ENCODE measurements at regions not wholly inside any gene's neighbourhood (a gene's known extent, or its start where the extent isn't known, plus 50 kb on each side); places are given as distances from the start of the nearest gene placed in this dataset.
"Not testable (repeated sequence)": the region's sequence is repeated elsewhere in the genome, so short reads cannot be mapped to it uniquely, and the experiment has no call there.

DNA sequence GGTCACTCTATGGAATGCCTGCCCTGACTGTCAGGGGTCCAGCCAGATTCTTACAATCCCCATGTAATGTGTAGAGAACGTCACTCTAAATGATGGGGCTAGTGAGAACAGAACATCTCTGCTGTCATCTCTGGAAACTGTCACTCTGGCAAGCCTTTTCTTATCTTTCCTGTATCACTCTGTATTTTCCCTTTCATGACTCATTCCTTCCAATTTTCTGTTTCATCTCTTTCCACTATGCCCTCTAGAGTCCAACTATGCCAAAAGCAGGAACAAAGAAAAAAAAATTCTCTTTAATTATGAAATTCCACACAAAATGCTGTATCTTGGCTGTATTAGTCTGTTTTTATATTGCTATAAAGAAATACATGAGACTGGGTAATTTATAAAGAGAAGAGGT lies 608.8 kb downstream of the ADCYAP1 start:
- no peak overlapping the region for H3K27ac ChIP-seq (ENCODE audit: low read depth, low read length)
- H3K36me3 ChIP-seq (ENCODE audit: insufficient read depth, low read length), result no peaks in the 10 kb centered on the region
- no peaks in the 10 kb centered on the region for H3K4me1 ChIP-seq (ENCODE audit: insufficient read depth, low read length)
- TF ChIP-seq, protein P1, sequence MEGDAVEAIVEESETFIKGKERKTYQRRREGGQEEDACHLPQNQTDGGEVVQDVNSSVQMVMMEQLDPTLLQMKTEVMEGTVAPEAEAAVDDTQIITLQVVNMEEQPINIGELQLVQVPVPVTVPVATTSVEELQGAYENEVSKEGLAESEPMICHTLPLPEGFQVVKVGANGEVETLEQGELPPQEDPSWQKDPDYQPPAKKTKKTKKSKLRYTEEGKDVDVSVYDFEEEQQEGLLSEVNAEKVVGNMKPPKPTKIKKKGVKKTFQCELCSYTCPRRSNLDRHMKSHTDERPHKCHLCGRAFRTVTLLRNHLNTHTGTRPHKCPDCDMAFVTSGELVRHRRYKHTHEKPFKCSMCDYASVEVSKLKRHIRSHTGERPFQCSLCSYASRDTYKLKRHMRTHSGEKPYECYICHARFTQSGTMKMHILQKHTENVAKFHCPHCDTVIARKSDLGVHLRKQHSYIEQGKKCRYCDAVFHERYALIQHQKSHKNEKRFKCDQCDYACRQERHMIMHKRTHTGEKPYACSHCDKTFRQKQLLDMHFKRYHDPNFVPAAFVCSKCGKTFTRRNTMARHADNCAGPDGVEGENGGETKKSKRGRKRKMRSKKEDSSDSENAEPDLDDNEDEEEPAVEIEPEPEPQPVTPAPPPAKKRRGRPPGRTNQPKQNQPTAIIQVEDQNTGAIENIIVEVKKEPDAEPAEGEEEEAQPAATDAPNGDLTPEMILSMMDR (IDR thresholded peaks at IDR 0.05; ENCODE audit: extremely low read depth, low read depth, low read length), result no peak
- H3K9me3 ChIP-seq (ENCODE audit: low read depth, low read length), result peaks cover 2% of the 10 kb centered on the region
- H2AFZ ChIP-seq (ENCODE audit: low read length), result no peak overlapping the region
- no peak for DNase-seq (ENCODE audit: insufficient read length, low spot score, missing footprints)
- H3K79me2 ChIP-seq (ENCODE audit: insufficient read depth, low read length), result no peaks in the 10 kb centered on the region
- H3K27me3 ChIP-seq (ENCODE audit: insufficient read depth, low read length), result no peaks in the 10 kb centered on the region
- no peak overlapping the region for H3K4me2 ChIP-seq (ENCODE audit: insufficient read depth, low read length)
- no peak overlapping the region for H3K4me3 ChIP-seq (ENCODE audit: insufficient read depth, low read length)
- no peaks in the 10 kb centered on the region for H4K20me1 ChIP-seq (ENCODE audit: insufficient read depth, low read length)

DNA sequence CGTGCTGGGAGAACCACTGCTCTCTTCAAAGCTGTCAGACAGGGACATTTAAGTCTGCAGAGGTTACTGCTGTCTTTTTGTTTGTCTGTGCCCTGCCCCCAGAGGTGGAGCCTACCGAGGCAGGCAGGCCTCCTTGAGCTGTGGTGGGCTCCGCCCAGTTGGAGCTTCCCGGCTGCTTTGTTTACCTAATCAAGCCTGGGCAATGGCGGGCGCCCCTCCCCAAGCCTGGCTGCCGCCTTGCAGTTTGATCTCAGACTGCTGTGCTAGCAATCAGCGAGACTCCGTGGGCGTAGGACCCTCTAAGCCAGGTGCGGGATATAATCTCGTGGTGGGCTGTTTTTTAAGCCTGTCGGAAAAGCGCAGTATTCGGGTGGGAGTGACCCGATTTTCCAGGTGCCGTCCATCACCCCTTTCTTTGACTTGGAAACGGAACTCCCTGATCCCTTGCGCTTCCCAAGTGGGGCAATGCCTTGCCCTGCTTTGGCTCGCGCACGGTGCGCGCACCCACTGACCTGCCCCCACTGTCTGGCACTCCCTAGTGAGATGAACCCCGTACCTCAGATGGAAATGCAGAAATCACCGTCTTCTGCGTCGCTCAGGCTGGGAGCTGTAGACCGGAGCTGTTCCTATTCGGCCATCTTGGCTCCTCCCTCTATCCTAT lies 617.0 kb downstream of the ADCYAP1 start:
- not testable (repeated sequence) for H3K79me2 ChIP-seq (ENCODE audit: insufficient read depth, low read length); H4K20me1 ChIP-seq (ENCODE audit: insufficient read depth, low read length); H3K36me3 ChIP-seq (ENCODE audit: insufficient read depth, low read length); H3K4me3 ChIP-seq (ENCODE audit: insufficient read depth, low read length); H3K27me3 ChIP-seq (ENCODE audit: insufficient read depth, low read length); H3K4me1 ChIP-seq (ENCODE audit: insufficient read depth, low read length); H3K27ac ChIP-seq (ENCODE audit: low read depth, low read length); H3K4me2 ChIP-seq (ENCODE audit: insufficient read depth, low read length); DNase-seq (ENCODE audit: insufficient read length, low spot score, missing footprints); H2AFZ ChIP-seq (ENCODE audit: low read length); H3K9me3 ChIP-seq (ENCODE audit: low read depth, low read length)

DNA sequence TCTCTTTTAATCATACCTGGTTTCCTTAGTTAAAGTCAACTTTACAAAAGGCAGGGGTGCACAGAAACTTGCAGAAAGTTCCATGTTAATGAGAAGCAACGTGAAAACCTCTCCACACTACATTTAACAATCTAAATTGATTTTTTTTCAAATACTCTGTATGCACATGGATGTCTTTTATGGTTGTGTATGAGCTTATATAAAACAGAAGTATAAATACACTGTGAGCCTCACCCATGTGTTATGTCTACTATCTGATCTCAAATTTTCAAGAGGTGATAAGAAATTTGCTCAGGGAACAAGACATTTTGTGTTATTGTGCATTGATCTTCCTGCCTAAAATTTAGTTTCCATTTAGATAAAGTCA lies 617.6 kb downstream of the ADCYAP1 start:
- no peaks in the 10 kb centered on the region for H3K79me2 ChIP-seq (ENCODE audit: insufficient read depth, low read length)
- H3K4me3 ChIP-seq (ENCODE audit: insufficient read depth, low read length), result no peak overlapping the region
- no peaks in the 10 kb centered on the region for H3K36me3 ChIP-seq (ENCODE audit: insufficient read depth, low read length)
- H3K4me2 ChIP-seq (ENCODE audit: insufficient read depth, low read length), result no peak overlapping the region
- no peaks in the 10 kb centered on the region for H3K27me3 ChIP-seq (ENCODE audit: insufficient read depth, low read length)
- no peaks in the 10 kb centered on the region for H3K9me3 ChIP-seq (ENCODE audit: low read depth, low read length)
- TF ChIP-seq, protein P1 (IDR thresholded peaks at IDR 0.05; ENCODE audit: extremely low read depth, low read depth, low read length), result no peak
- no peak for DNase-seq (ENCODE audit: insufficient read length, low spot score, missing footprints)
- H3K27ac ChIP-seq (ENCODE audit: low read depth, low read length), result no peak overlapping the region
- no peaks in the 10 kb centered on the region for H4K20me1 ChIP-seq (ENCODE audit: insufficient read depth, low read length)
- H2AFZ ChIP-seq (ENCODE audit: low read length), result no peak overlapping the region
- no peaks in the 10 kb centered on the region for H3K4me1 ChIP-seq (ENCODE audit: insufficient read depth, low read length)

DNA sequence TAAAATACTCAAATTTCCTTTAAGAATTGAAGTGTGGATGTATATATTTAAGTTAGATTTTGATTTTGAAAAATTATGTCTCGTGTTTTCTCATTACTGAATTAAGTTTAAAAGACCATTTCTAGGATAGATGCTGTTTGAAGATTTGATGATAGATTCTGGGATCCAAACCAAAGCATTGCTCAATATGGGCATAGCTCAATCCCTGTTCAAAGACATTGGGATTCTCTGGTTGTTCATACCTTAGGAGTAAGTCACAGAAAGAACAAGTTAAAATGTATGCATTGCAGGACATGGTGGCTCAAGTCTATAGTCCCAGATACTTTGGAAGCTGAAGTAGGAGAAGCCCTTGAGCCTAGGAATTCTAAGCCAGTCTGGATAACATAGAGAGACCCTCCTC lies 622.3 kb downstream of the ADCYAP1 start:
- Histone ChIP-seq H3K4me2 (ENCODE audit: insufficient read depth, low read length) (no peak overlapping the region), H3K79me2 (ENCODE audit: insufficient read depth, low read length) (no peaks in the 10 kb centered on the region), H3K4me3 (ENCODE audit: insufficient read depth, low read length) (no peak overlapping the region), H3K36me3 (ENCODE audit: insufficient read depth, low read length) (no peaks in the 10 kb centered on the region), H3K4me1 (ENCODE audit: insufficient read depth, low read length) (no peaks in the 10 kb centered on the region), H4K20me1 (ENCODE audit: insufficient read depth, low read length) (no peaks in the 10 kb centered on the region), H3K27ac (ENCODE audit: low read depth, low read length) (no peak overlapping the region), H3K27me3 (ENCODE audit: insufficient read depth, low read length) (no peaks in the 10 kb centered on the region), H3K9me3 (ENCODE audit: low read depth, low read length) (no peaks in the 10 kb centered on the region), H2AFZ (ENCODE audit: low read length) (no peak overlapping the region)
- TF ChIP-seq, protein P1 (IDR thresholded peaks at IDR 0.05; ENCODE audit: extremely low read depth, low read depth, low read length), result no peak
- DNase-seq (ENCODE audit: insufficient read length, low spot score, missing footprints), result no peak

All from osteoblast (primary cell).